Fibroblast of mammary gland (primary cell): ENCODE measurements at regions not wholly inside any gene's neighbourhood (a gene's known extent, or its start where the extent isn't known, plus 50 kb on each side); places are given as distances from the start of the nearest gene placed in this dataset.
"Not testable (repeated sequence)": the region's sequence is repeated elsewhere in the genome, so short reads cannot be mapped to it uniquely, and the experiment has no call there.

Experiments used
- DNase-seq: peaks from one replicate; pipeline ENCODE4 v3.0.0-alpha.2; 2010; ENCODE audit warnings: low read depth
- H3K4me3 ChIP-seq: 2 replicates; pipeline ENCODE4 v1.5.1; 2011; ENCODE audit warnings: low read depth, mild to moderate bottlenecking, low read length, moderate library complexity; ENCODE audit not compliant: control insufficient read depth
- CTCF ChIP-seq: conservative IDR thresholded peaks from 2 replicates; pipeline ENCODE4 v1.5.1; 2011; ENCODE audit warnings: low read depth, low read length, inconsistent platforms; ENCODE audit not compliant: control insufficient read depth, insufficient read depth

- no peak overlapping the region for H3K4me3 ChIP-seq
- TF ChIP-seq CTCF: no peak
- DNase-seq: no peak
Observed at GRCh38 chr13:47696674-47697073, 304.4 kb downstream of the SUCLA2 start.

- DNase-seq: no peak
- TF ChIP-seq CTCF: no peak
- H3K4me3 ChIP-seq: no peak overlapping the region
Observed at GRCh38 chr13:47687577-47687976, 313.5 kb downstream of the SUCLA2 start.

GRCh38 chr13:47685156-47685555 is 315.9 kb downstream of the SUCLA2 start:
- not testable (repeated sequence) for H3K4me3 ChIP-seq
- peak; percentile 45 for DNase-seq

GRCh38 chr13:47680748-47681147 is 320.3 kb downstream of the SUCLA2 start:
- TF ChIP-seq CTCF: no peak
- peak; percentile 84 for DNase-seq
- H3K4me3 ChIP-seq: no peak overlapping the region

- TF ChIP-seq CTCF: no peak
- H3K4me3 ChIP-seq: no peak overlapping the region
- DNase-seq: peak; percentile 88
Observed at GRCh38 chr13:47679401-47679800, 321.7 kb downstream of the SUCLA2 start.

GRCh38 chr13:47678201-47678968 is 322.7 kb downstream of the SUCLA2 start:
- H3K4me3 ChIP-seq: no peak overlapping the region
- DNase-seq: peak; percentile 60

GRCh38 chr13:47675871-47676270 is 325.2 kb downstream of the SUCLA2 start:
- TF ChIP-seq CTCF: no peak
- no peak overlapping the region for H3K4me3 ChIP-seq
- no peak for DNase-seq

More at GRCh38 chr13:47678201-47678968, 322.7 kb downstream of the SUCLA2 start:
- TF ChIP-seq CTCF: no peak
